Sigmoid colon (tissue), 4 donors: ENCODE measurements at regions not wholly inside any gene's neighbourhood (a gene's known extent, or its start where the extent isn't known, plus 50 kb on each side); places are given as distances from the start of the nearest gene placed in this dataset.

Experiments
- CTCF ChIP-seq, 4 experiments: fragments of 450-650 bp in 3 of 4; fragments of 200-600 bp in 1 of 4; IDR thresholded peaks; one replicate each; pipeline ENCODE4 v1.5.1; 2016 to 2019; ENCODE audit warnings: antibody characterized with exemption in 4 of 4, mild to moderate bottlenecking in 3 of 4, moderate library complexity in 2 of 4
- EP300 ChIP-seq, 4 donors: sonication (generic); formaldehyde crosslinking; IDR thresholded peaks; one replicate each; pipeline ENCODE4 v1.6.1; 2017; ENCODE audit warnings: antibody characterized with exemption in 4 of 4
- POLR2A ChIP-seq, 2 donors: fragments of 450-650 bp; IDR thresholded peaks; one replicate each; pipeline ENCODE4 v1.6.1; 2016; ENCODE audit warnings: antibody characterized with exemption in 2 of 2, mild to moderate bottlenecking in 2 of 2, moderate library complexity in 2 of 2

- TF ChIP-seq POLR2A (IDR thresholded peaks at IDR 0.05) (no peak), CTCF (IDR thresholded peaks at IDR 0.05) (no peak), EP300 (IDR thresholded peaks at IDR 0.05) (no peak)
These were observed 133.4 kb upstream of the GPC1 start for GRCh38 chr2:240302041-240302440.
